ENCODE measurements at regions not wholly inside any gene's neighbourhood (a gene's known extent, or its start where the extent isn't known, plus 50 kb on each side); places are given as distances from the start of the nearest gene placed in this dataset.

- TF ChIP-seq EZH2 (IDR thresholded peaks at IDR 0.05; ENCODE audit: low read depth): no peak
- no peak for TF ChIP-seq CTCF (conservative IDR thresholded peaks at IDR 0.05)
Measured at GRCh38 chr11:134993691-134994243, 581.7 kb upstream of the B3GAT1 start.
